ENCODE measurements at regions not wholly inside any gene's neighbourhood (a gene's known extent, or its start where the extent isn't known, plus 50 kb on each side); places are given as distances from the start of the nearest gene placed in this dataset.

GRCh38 chr7:155220903-155221302 is 76.8 kb upstream of the INSIG1 start:
- no peak for TF ChIP-seq MYC (IDR thresholded peaks at IDR 0.05; ENCODE audit: low read depth, low read length)
- no peak for TF ChIP-seq EZH2 (IDR thresholded peaks at IDR 0.05; ENCODE audit: borderline replicate concordance, low read depth, low read length, severe bottlenecking)
- intact Hi-C loops (cut with micrococcal nuclease) (no loop called here), dilution Hi-C loops (cut with MboI; ENCODE audit: extremely low pct_ligation_motif_present, low sequenced_read_pairs) (no loop called here)
- Histone ChIP-seq H3K36me3 (ENCODE audit: control insufficient read depth in 2 of 2, extremely low read depth in 1 of 2, insufficient read depth in 2 of 2, low read length in 2 of 2) (no peaks in the 10 kb centered on the region), H3K4me3 (replicated peaks in 1 of 3; ENCODE audit: insufficient read depth in 1 of 3, low read depth in 1 of 3, low read length in 3 of 3) (no peak overlapping the region), H3K4me1 (ENCODE audit: control insufficient read depth, extremely low read depth, insufficient read depth, low read length) (peaks cover 3% of the 10 kb centered on the region), H3K4me2 (ENCODE audit: insufficient read depth, low read length) (no peak overlapping the region), H3K27ac (ENCODE audit: insufficient read depth, low read depth, low read length) (no peak overlapping the region), H3K9me3 (replicated peaks; ENCODE audit: control insufficient read depth, insufficient read depth, low read length) (no peaks in the 10 kb centered on the region), H3K27me3 (ENCODE audit: control insufficient read depth in 2 of 2, insufficient read depth in 2 of 2, low read length in 2 of 2) (no peaks in the 10 kb centered on the region), H3K79me2 (ENCODE audit: control insufficient read depth, insufficient read depth, low read length) (no peaks in the 10 kb centered on the region), H4K20me1 (replicated peaks; ENCODE audit: control insufficient read depth, extremely low read depth, insufficient read depth, low read length) (no peaks in the 10 kb centered on the region), H2AFZ (ENCODE audit: low read depth, low read length) (no peak overlapping the region), H3K9ac (replicated peaks; ENCODE audit: extremely low read depth, insufficient read depth, low read length) (no peak overlapping the region), H3K9me1 (replicated peaks; ENCODE audit: control insufficient read depth, extremely low read depth, insufficient read depth, low read length) (no peaks in the 10 kb centered on the region)
- DNase-seq (ENCODE audit: low read depth, low spot score) (no peak), FAIRE-seq (no peak)
- ChIA-PET POLR2A (no interaction called here), CTCF (interaction anchor here (1.3 kb wide), 1 partner anchor 12 kb away, joined by 3 read pairs; no protein-coding TSS in a partner anchor)
- no TSS peak for BruUV-seq (replicated peaks)

GRCh38 chr7:155221547-155221946 is 76.1 kb upstream of the INSIG1 start:
- POLR2A ChIA-PET = no interaction called here
- no TSS peak for BruUV-seq (replicated peaks)
- dilution Hi-C loops (cut with MboI; ENCODE audit: extremely low pct_ligation_motif_present, low sequenced_read_pairs) (no loop called here), intact Hi-C loops (cut with micrococcal nuclease) (no loop called here)
- Histone ChIP-seq H3K27ac (ENCODE audit: insufficient read depth, low read depth, low read length) (no peak overlapping the region), H3K27me3 (ENCODE audit: control insufficient read depth in 2 of 2, insufficient read depth in 2 of 2, low read length in 2 of 2) (no peaks in the 10 kb centered on the region), H2AFZ (ENCODE audit: low read depth, low read length) (no peak overlapping the region), H3K36me3 (ENCODE audit: control insufficient read depth in 2 of 2, extremely low read depth in 1 of 2, insufficient read depth in 2 of 2, low read length in 2 of 2) (no peaks in the 10 kb centered on the region), H3K4me3 (replicated peaks in 1 of 3; ENCODE audit: insufficient read depth in 1 of 3, low read depth in 1 of 3, low read length in 3 of 3) (no peak overlapping the region), H3K4me2 (ENCODE audit: insufficient read depth, low read length) (no peak overlapping the region), H3K79me2 (ENCODE audit: control insufficient read depth, insufficient read depth, low read length) (no peaks in the 10 kb centered on the region), H3K9me3 (replicated peaks; ENCODE audit: control insufficient read depth, insufficient read depth, low read length) (no peaks in the 10 kb centered on the region), H3K9me1 (replicated peaks; ENCODE audit: control insufficient read depth, extremely low read depth, insufficient read depth, low read length) (no peaks in the 10 kb centered on the region), H4K20me1 (replicated peaks; ENCODE audit: control insufficient read depth, extremely low read depth, insufficient read depth, low read length) (no peaks in the 10 kb centered on the region), H3K9ac (replicated peaks; ENCODE audit: extremely low read depth, insufficient read depth, low read length) (no peak overlapping the region), H3K4me1 (ENCODE audit: control insufficient read depth, extremely low read depth, insufficient read depth, low read length) (peaks cover 3% of the 10 kb centered on the region)
- no peak for DNase-seq (ENCODE audit: low read depth, low spot score)
- TF ChIP-seq CTCF (IDR thresholded peaks at IDR 0.05; ENCODE audit: extremely low read depth in 1 of 2, insufficient read depth in 1 of 2, low read depth in 1 of 2, low read length in 2 of 2) (no peak), POLR2A (IDR thresholded peaks at IDR 0.05; ENCODE audit: low read depth, low read length) (no peak), GATA2 (IDR thresholded peaks at IDR 0.05; ENCODE audit: insufficient read depth, insufficient read length, low read depth, low read length) (no peak), EZH2 (IDR thresholded peaks at IDR 0.05; ENCODE audit: borderline replicate concordance, low read depth, low read length, severe bottlenecking) (no peak), JUN (IDR thresholded peaks at IDR 0.05; ENCODE audit: borderline replicate concordance, insufficient read depth, insufficient read length, low read depth) (no peak), MAX (IDR thresholded peaks at IDR 0.05; ENCODE audit: insufficient read depth, insufficient read length) (no peak), POLR2AphosphoS5 (IDR thresholded peaks at IDR 0.05; ENCODE audit: insufficient read depth, low read depth, low read length) (no peak), MYC (IDR thresholded peaks at IDR 0.05; ENCODE audit: low read depth, low read length) (no peak)
- FAIRE-seq = no peak
- CTCF ChIA-PET = no interaction called here
